Chondrocyte (in vitro differentiated cells): ENCODE measurements at regions not wholly inside any gene's neighbourhood (a gene's known extent, or its start where the extent isn't known, plus 50 kb on each side); places are given as distances from the start of the nearest gene placed in this dataset.
"Not testable (repeated sequence)": the region's sequence is repeated elsewhere in the genome, so short reads cannot be mapped to it uniquely, and the experiment has no call there.

Experiments used
- DNase-seq: peaks from one replicate; pipeline ENCODE4 v3.0.0; 2021; ENCODE audit warnings: mixed read lengths, low spot score
- H3K27ac Mint-ChIP-seq: one replicate; pipeline ENCODE4 v1.8.0; 2021; ENCODE audit warnings: mild to moderate bottlenecking, moderate library complexity, mixed read lengths; ENCODE audit not compliant: unreplicated experiment
- H3K27me3 Mint-ChIP-seq: 2 replicates; pipeline ENCODE4 v1.8.0; 2021; ENCODE audit warnings: low read depth, mixed read lengths
- H3K36me3 Mint-ChIP-seq: 2 replicates; pipeline ENCODE4 v1.8.0; 2021; ENCODE audit warnings: low read depth, mixed read lengths
- H3K4me1 Mint-ChIP-seq: 2 replicates; pipeline ENCODE4 v1.8.0; 2021; ENCODE audit warnings: low read depth, mild to moderate bottlenecking, mixed read lengths
- H3K4me3 Mint-ChIP-seq: one replicate; pipeline ENCODE4 v1.8.0; 2021; ENCODE audit warnings: mild to moderate bottlenecking, moderate library complexity, mixed read lengths; ENCODE audit not compliant: unreplicated experiment
- H3K9me3 Mint-ChIP-seq: 2 replicates; pipeline ENCODE4 v1.8.0; 2021; ENCODE audit warnings: low read depth, mixed read lengths
- CTCF ChIP-seq: fragments of 200-600 bp; sonication (generic); IDR thresholded peaks from 2 replicates; pipeline ENCODE4 v1.5.0; 2021; ENCODE audit warnings: antibody characterized with exemption, mild to moderate bottlenecking, moderate library complexity

- Mint-ChIP-seq H3K27ac (no peak overlapping the region), H3K4me1 (no peaks in the 10 kb centered on the region), H3K4me3 (no peak overlapping the region), H3K27me3 (no peaks in the 10 kb centered on the region), H3K9me3 (peaks cover 72% of the 10 kb centered on the region), H3K36me3 (peaks cover 3% of the 10 kb centered on the region)
- DNase-seq: no peak
- TF ChIP-seq CTCF: no peak
Measured at GRCh38 chr19:27859689-27860088, 1353.3 kb downstream of the UQCRFS1 start.

DNA sequence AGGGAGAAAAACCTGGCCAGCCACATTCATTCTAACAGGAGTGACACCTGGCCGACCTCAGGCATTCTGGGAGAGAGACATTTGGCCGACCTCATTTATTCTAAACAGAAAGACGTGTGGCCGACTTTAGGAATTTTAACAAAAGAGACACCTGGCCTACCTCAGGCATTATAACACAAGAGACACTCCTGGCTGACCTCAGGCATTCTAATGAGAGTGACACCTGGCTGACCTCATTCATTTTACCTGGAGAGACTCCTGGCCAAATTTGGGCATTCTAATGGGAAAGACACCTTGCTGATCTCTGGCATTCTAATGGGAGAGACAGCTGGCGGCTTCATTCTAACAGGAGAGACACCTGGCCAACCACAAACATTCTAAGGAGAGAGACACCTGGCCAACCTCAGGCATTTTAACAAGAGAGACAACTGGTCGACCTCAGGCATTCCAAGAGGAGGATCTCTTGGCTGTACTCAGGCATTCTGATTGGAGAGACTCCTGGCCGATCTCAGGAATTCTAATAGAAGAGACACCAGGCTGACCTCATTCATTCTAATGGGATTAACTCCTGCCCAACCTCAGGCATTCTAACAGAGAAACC, 1353.9 kb downstream of the UQCRFS1 start:
- Mint-ChIP-seq H3K27ac (no peak overlapping the region), H3K4me3 (no peak overlapping the region)

DNA sequence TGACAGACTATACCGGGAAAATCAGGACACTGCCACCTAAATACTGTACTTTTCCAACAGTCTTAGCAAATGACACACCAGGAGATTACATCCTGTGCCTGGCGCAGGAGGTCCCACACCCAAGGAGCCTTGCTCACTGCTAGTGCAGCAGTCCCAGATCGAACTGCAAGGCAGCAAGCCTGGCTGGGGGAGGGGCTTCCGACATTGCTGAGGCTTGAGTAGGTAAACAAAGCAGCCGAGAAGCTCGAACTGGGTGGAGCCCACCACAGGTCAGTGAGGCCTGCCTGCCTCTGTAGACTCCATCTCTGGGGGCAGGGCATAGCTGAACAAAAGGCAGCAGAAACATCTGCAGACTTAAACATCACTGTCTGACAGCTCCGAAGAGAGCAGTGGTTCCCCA, 1360.0 kb downstream of the UQCRFS1 start:
- H3K4me1 Mint-ChIP-seq, DNase-seq, H3K4me3 Mint-ChIP-seq, H3K27ac Mint-ChIP-seq, H3K27me3 Mint-ChIP-seq, H3K36me3 Mint-ChIP-seq: not testable (repeated sequence)
- peaks cover 62% of the 10 kb centered on the region for H3K9me3 Mint-ChIP-seq

More for the DNA sequence above, 1353.9 kb downstream of the UQCRFS1 start:
- peaks cover 3% of the 10 kb centered on the region for H3K36me3 Mint-ChIP-seq
- H3K4me1 Mint-ChIP-seq: no peaks in the 10 kb centered on the region
- no peak for DNase-seq
- H3K9me3 Mint-ChIP-seq: peaks cover 76% of the 10 kb centered on the region
- no peak for TF ChIP-seq CTCF
- H3K27me3 Mint-ChIP-seq: no peaks in the 10 kb centered on the region

DNA sequence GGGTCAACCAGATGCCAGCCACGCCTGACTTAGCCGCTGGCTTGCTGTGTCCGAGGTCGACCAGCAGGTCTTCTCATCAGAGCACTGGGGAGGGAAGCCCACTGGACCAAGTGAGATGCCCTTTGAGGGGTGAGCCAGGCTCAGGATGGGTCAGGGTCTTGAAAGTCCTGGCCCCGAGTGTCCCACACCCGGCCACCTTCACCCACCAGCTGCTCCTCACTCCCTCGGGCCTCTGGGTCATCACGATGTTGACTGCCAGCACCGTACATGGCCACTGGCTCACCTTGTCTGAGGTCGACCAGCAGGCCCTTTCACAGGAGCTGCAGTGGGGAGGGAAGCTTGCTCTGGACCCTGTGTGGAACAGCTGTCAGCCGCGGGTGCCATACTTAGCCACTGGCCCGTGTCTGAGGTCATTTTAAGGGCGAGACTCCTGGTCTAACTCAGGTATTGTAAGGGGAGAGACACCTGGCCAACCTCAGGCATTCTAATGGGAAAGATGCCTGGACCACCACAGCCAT, 1361.3 kb downstream of the UQCRFS1 start:
- no peak overlapping the region for H3K4me3 Mint-ChIP-seq
- TF ChIP-seq CTCF: no peak
- no peaks in the 10 kb centered on the region for H3K27me3 Mint-ChIP-seq
- H3K27ac Mint-ChIP-seq: no peak overlapping the region
- peaks cover 2% of the 10 kb centered on the region for H3K36me3 Mint-ChIP-seq
- H3K9me3 Mint-ChIP-seq: peaks cover 61% of the 10 kb centered on the region
- no peak for DNase-seq
- H3K4me1 Mint-ChIP-seq: no peaks in the 10 kb centered on the region

GRCh38 chr19:27851002-27851481, 1361.9 kb downstream of the UQCRFS1 start:
- TF ChIP-seq CTCF: no peak
- Mint-ChIP-seq H3K36me3 (peaks cover 2% of the 10 kb centered on the region), H3K4me3 (no peak overlapping the region), H3K27ac (no peak overlapping the region), H3K9me3 (peaks cover 60% of the 10 kb centered on the region), H3K4me1 (no peaks in the 10 kb centered on the region), H3K27me3 (no peaks in the 10 kb centered on the region)
- peak; percentile 83 for DNase-seq

DNA sequence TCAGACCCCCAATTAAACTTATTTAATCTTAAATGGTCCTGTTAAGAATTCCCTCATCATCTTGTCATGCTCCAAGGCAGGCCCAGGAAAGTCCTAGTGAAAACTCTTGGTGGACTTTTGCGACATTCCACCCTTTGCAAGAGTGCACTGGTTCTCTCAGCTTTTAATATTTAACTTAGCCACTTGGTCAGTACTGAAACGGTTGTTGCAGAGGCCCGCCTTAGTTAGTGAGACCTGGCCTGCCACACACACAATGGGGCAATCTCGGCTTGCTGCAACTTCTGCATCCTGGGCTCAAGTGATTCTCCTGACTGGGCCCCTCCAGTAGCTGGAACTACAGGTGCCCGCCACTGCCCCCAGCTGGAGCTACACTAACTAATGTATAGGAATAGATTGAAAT, 1366.0 kb downstream of the UQCRFS1 start:
- H3K27me3 Mint-ChIP-seq: no peaks in the 10 kb centered on the region
- DNase-seq: no peak
- H3K36me3 Mint-ChIP-seq: peaks cover 2% of the 10 kb centered on the region
- H3K4me3 Mint-ChIP-seq: no peak overlapping the region
- peaks cover 61% of the 10 kb centered on the region for H3K9me3 Mint-ChIP-seq
- H3K27ac Mint-ChIP-seq: no peak overlapping the region
- TF ChIP-seq CTCF: no peak
- H3K4me1 Mint-ChIP-seq: no peaks in the 10 kb centered on the region
